ENCODE measurements at regions not wholly inside any gene's neighbourhood (a gene's known extent, or its start where the extent isn't known, plus 50 kb on each side); places are given as distances from the start of the nearest gene placed in this dataset.

DNA sequence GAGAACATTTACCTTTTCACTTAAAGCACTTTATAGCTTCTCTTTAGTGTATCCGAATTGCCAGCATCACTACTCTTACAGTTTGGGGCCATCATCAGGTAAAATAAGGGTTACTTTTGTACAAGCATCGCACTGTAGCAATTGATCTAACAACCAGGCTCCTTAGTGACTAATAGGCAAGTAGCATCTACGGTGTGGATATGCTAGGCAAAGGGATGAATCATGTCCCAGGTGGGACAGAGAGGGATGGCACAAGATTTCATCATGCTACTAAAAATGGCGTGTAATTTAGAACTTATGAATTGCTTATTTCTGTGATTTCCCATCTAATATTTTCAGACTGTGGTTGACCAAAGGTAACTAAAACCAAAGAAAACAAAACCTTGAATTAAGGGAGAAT lies 582.3 kb downstream of the KCNH5 start:
- no peak overlapping the region for H3K9ac ChIP-seq
- no peak overlapping the region for H2AFZ ChIP-seq (ENCODE audit: low read depth)
- no peaks in the 10 kb centered on the region for H3K36me3 ChIP-seq (ENCODE audit: insufficient read depth)
- H4K20me1 ChIP-seq (ENCODE audit: insufficient read depth) = no peaks in the 10 kb centered on the region
- no peak overlapping the region for H3K4me2 ChIP-seq
- no peaks in the 10 kb centered on the region for H3K4me1 ChIP-seq (ENCODE audit: low read depth, poor library complexity, severe bottlenecking)
- TF ChIP-seq, protein P1, sequence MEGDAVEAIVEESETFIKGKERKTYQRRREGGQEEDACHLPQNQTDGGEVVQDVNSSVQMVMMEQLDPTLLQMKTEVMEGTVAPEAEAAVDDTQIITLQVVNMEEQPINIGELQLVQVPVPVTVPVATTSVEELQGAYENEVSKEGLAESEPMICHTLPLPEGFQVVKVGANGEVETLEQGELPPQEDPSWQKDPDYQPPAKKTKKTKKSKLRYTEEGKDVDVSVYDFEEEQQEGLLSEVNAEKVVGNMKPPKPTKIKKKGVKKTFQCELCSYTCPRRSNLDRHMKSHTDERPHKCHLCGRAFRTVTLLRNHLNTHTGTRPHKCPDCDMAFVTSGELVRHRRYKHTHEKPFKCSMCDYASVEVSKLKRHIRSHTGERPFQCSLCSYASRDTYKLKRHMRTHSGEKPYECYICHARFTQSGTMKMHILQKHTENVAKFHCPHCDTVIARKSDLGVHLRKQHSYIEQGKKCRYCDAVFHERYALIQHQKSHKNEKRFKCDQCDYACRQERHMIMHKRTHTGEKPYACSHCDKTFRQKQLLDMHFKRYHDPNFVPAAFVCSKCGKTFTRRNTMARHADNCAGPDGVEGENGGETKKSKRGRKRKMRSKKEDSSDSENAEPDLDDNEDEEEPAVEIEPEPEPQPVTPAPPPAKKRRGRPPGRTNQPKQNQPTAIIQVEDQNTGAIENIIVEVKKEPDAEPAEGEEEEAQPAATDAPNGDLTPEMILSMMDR (conservative IDR thresholded peaks at IDR 0.05; ENCODE audit: low read depth, low read length) = no peak
- H3K79me2 ChIP-seq (ENCODE audit: insufficient read depth, low read depth) = no peaks in the 10 kb centered on the region
- H3K27me3 ChIP-seq (ENCODE audit: insufficient read depth, low read depth) = no peaks in the 10 kb centered on the region
- H3K4me3 ChIP-seq (IDR thresholded peaks at IDR 0.05; ENCODE audit: insufficient read depth, low read depth, low read length) = no peak overlapping the region
- H3K27ac ChIP-seq = no peak overlapping the region

DNA sequence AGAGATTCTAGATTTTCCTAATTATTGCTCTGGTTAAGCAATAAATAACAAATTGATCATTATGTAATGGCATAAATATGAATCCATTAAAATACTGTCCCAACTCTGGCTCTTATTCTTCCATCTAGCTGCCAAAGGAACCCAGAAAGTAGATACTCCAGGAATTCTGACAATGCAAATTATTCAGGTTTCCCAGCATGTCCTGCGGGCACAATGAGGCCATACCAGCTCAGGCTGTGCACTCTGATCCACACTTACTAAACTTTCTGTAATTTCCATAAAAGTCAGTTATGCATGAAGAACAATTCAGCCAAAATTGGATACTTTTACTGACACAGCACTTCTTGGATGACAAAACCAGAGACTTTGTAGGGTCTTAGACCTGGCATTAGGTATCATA lies 576.3 kb downstream of the KCNH5 start:
- TF ChIP-seq, protein P1 (conservative IDR thresholded peaks at IDR 0.05; ENCODE audit: low read depth, low read length) = no peak
- H3K27me3 ChIP-seq (ENCODE audit: insufficient read depth, low read depth) = no peaks in the 10 kb centered on the region
- no peak overlapping the region for H2AFZ ChIP-seq (ENCODE audit: low read depth)
- no peaks in the 10 kb centered on the region for H3K36me3 ChIP-seq (ENCODE audit: insufficient read depth)
- H4K20me1 ChIP-seq (ENCODE audit: insufficient read depth) = no peaks in the 10 kb centered on the region
- H3K4me1 ChIP-seq (ENCODE audit: low read depth, poor library complexity, severe bottlenecking) = no peaks in the 10 kb centered on the region
- H3K4me3 ChIP-seq (IDR thresholded peaks at IDR 0.05; ENCODE audit: insufficient read depth, low read depth, low read length) = no peak overlapping the region
- no peaks in the 10 kb centered on the region for H3K79me2 ChIP-seq (ENCODE audit: insufficient read depth, low read depth)
- H3K4me2 ChIP-seq = no peak overlapping the region
- no peak overlapping the region for H3K27ac ChIP-seq
- no peak overlapping the region for H3K9ac ChIP-seq

DNA sequence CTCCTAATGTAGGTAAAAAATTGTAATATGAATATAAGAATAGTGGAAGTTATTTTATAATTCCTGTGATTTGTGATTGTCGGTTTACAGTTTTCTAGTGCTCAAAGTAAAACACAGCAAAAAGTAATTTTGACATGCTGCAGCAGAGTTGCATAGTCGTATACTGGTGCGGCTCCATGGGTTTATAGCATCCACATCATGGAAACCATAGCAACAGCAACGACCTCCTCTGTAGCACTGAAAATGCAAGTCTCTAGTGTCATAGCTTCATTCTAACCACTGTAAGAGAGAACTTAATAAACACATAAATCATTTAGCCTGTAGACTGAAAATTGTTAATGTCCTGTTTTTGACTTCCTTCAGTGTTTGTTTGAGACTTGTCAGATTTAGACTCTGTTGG lies 574.3 kb downstream of the KCNH5 start:
- Histone ChIP-seq H3K9ac (no peak overlapping the region), H3K4me1 (ENCODE audit: low read depth, poor library complexity, severe bottlenecking) (no peaks in the 10 kb centered on the region), H3K79me2 (ENCODE audit: insufficient read depth, low read depth) (no peaks in the 10 kb centered on the region), H3K36me3 (ENCODE audit: insufficient read depth) (no peaks in the 10 kb centered on the region), H2AFZ (ENCODE audit: low read depth) (no peak overlapping the region), H3K27me3 (ENCODE audit: insufficient read depth, low read depth) (no peaks in the 10 kb centered on the region), H4K20me1 (ENCODE audit: insufficient read depth) (no peaks in the 10 kb centered on the region), H3K4me3 (IDR thresholded peaks at IDR 0.05; ENCODE audit: insufficient read depth, low read depth, low read length) (no peak overlapping the region), H3K4me2 (no peak overlapping the region), H3K27ac (no peak overlapping the region)
- TF ChIP-seq, protein P1 (conservative IDR thresholded peaks at IDR 0.05; ENCODE audit: low read depth, low read length) = no peak

DNA sequence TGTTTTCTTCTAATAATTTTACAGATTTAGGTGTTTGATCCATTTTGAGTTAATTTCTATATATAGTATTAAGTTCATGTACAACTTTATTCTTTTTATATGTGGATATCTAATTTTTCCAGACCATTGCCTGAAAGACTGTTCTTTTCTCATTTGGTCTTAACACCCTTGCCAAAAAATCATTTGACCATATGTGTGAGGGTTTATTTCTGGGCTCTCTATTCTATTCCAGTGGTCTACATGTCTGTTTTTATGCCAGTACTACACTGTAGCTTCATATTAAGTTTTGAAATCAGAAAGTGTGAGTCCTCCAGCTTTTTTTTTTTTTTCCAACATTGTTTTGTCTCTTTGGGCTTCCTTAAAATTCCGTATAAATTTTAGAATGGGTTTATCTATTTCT lies 554.1 kb downstream of the KCNH5 start:
- Histone ChIP-seq H3K79me2 (ENCODE audit: insufficient read depth, low read depth) (no peaks in the 10 kb centered on the region), H3K9ac (no peak overlapping the region), H4K20me1 (ENCODE audit: insufficient read depth) (no peaks in the 10 kb centered on the region), H3K4me2 (no peak overlapping the region), H2AFZ (ENCODE audit: low read depth) (no peak overlapping the region), H3K36me3 (ENCODE audit: insufficient read depth) (no peaks in the 10 kb centered on the region), H3K27me3 (ENCODE audit: insufficient read depth, low read depth) (no peaks in the 10 kb centered on the region), H3K4me3 (IDR thresholded peaks at IDR 0.05; ENCODE audit: insufficient read depth, low read depth, low read length) (no peak overlapping the region), H3K4me1 (ENCODE audit: low read depth, poor library complexity, severe bottlenecking) (no peaks in the 10 kb centered on the region), H3K27ac (no peak overlapping the region)
- TF ChIP-seq, protein P1 (conservative IDR thresholded peaks at IDR 0.05; ENCODE audit: low read depth, low read length) = no peak

DNA sequence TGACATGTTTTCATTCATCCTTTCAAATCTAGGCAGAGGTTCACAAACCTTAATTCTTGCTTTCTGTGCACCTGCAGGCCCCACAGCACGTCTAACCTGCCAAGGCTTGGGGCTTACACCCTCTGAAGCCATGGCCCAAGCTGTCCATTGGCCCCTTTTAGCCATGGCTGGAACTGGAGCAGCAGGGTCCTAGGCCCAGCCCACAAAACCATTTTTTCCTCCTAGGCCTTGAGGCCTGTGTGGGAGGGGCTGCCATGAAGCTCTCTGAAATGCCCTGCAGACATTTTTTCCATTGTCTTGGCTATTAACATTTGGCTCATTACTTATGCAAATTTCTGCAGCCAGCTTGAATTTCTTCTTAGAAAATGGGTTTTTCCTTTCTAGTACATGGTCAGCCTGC lies 547.5 kb downstream of the KCNH5 start:
- Histone ChIP-seq H3K9ac (no peak overlapping the region), H3K36me3 (ENCODE audit: insufficient read depth) (no peaks in the 10 kb centered on the region), H3K27me3 (ENCODE audit: insufficient read depth, low read depth) (no peaks in the 10 kb centered on the region), H2AFZ (ENCODE audit: low read depth) (no peak overlapping the region), H3K4me3 (IDR thresholded peaks at IDR 0.05; ENCODE audit: insufficient read depth, low read depth, low read length) (no peak overlapping the region), H3K27ac (no peak overlapping the region), H4K20me1 (ENCODE audit: insufficient read depth) (no peaks in the 10 kb centered on the region), H3K4me2 (no peak overlapping the region), H3K4me1 (ENCODE audit: low read depth, poor library complexity, severe bottlenecking) (no peaks in the 10 kb centered on the region), H3K79me2 (ENCODE audit: insufficient read depth, low read depth) (no peaks in the 10 kb centered on the region)
- TF ChIP-seq, protein P1 (conservative IDR thresholded peaks at IDR 0.05; ENCODE audit: low read depth, low read length) = no peak

Measured in KMS-11 (cell line).